Skeletal muscle cell (primary cell): ENCODE measurements at regions not wholly inside any gene's neighbourhood (a gene's known extent, or its start where the extent isn't known, plus 50 kb on each side); places are given as distances from the start of the nearest gene placed in this dataset.

ENCODE experiments used
- DNase-seq: peaks from one replicate; pipeline ENCODE4 v3.0.0-alpha.2; 2010; ENCODE audit warnings: low read depth
- H3K4me3 ChIP-seq: 2 replicates; pipeline ENCODE4 v1.5.1; 2011; ENCODE audit warnings: low read depth, mild to moderate bottlenecking, control low read depth, low read length, moderate library complexity

DNA sequence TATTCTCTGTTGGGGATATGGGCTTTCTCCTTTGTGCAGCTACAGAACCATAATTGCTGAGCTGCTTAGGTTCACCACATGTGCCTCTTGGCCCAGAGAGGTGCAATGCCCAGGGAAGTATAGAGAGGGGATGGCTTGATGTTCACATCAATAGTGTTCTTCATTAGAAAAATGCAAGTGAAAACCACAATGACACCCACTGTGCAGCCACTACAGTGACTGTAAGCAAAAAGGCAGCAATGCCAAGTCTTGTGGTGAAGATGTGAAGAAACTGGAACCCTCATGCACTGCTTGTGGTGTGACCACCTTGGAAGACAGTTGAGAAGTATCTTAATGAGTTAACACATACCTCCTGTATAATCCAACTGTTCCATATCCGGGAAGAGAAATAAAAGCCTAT lies 318.9 kb upstream of the ZMIZ1 start:
- no peak for DNase-seq

GRCh38 chr10:78750418-78750817 lies 318.3 kb upstream of the ZMIZ1 start:
- H3K4me3 ChIP-seq = no peak overlapping the region
- no peak for DNase-seq

More for the DNA sequence above, 318.9 kb upstream of the ZMIZ1 start:
- no peak overlapping the region for H3K4me3 ChIP-seq

GRCh38 chr10:78751716-78752115 lies 317.1 kb upstream of the ZMIZ1 start:
- DNase-seq = no peak
- no peak overlapping the region for H3K4me3 ChIP-seq

- no peak overlapping the region for H3K4me3 ChIP-seq
- no peak for DNase-seq
Observed at GRCh38 chr10:78752221-78752620, 316.5 kb upstream of the ZMIZ1 start.

- DNase-seq = no peak
- H3K4me3 ChIP-seq = no peak overlapping the region
Observed at GRCh38 chr10:78752708-78753107, 316.1 kb upstream of the ZMIZ1 start.

DNA sequence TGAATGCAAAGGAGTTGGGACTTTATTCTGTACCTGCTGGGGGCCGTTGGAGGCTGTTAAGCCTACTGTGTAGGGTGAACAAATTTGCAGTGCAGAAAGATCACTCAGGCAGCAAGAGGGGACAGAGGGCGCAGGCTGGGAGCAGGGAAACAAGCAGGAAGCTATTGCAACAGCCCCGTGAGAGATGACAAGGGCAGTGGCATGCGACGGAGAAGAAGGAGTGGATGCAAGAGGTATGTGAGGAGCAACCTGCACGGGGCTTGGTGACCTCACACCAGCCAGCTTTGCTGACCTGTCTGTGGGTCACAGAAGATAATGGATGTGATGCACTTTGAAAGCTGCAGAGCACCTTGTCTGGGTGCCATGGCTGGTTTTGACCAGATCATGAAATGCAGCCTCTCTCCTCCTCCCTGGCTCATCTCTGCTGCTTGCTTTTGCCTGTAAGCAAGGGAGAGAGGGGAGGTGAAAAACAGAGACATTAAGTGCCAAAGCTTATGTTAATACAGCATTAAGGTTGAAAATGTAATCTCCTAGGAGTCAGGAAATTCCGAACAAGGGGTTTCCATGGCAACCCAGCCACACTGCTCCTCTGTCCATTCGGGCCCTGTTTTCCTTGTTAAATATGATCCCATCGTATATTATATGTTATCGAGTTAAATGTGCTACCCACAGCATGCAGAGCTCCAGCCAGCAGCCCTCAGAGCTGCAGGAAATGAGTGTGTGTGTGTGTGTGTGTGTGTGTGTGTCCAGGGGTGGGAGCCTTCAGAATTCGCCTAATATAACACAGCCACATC lies 314.3 kb upstream of the ZMIZ1 start:
- no peak overlapping the region for H3K4me3 ChIP-seq
- DNase-seq = peak; percentile 67

GRCh38 chr10:78755063-78755701 lies 313.6 kb upstream of the ZMIZ1 start:
- no peak overlapping the region for H3K4me3 ChIP-seq
- no peak for DNase-seq

DNA sequence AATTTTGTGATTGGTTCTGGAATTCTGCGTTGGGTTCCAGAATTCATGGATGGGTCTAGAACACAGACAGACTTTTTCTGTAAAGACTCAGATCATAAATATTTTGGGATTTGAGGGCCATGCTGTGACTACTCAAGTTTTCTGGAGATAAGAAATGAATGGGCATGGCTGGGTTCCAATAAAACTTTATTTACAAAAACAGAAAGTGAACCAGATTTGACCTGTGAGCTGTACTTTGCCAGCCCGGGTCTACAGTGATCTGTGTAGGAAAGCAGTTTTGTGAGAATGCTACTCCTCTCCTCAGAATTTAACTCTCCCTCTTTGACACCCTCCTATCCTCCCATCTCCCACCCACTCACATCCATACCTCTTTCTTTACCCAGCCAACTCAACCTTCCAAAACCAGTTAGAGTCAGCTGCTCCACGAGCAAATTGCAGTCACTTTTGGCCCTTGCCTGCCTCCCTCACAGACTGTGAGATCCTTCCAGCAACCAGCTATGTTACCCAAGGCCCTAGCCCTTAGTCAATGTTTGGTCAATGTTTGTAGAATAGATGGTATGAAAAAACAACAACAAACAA lies 312.8 kb upstream of the ZMIZ1 start:
- no peak for DNase-seq
- no peak overlapping the region for H3K4me3 ChIP-seq

DNA sequence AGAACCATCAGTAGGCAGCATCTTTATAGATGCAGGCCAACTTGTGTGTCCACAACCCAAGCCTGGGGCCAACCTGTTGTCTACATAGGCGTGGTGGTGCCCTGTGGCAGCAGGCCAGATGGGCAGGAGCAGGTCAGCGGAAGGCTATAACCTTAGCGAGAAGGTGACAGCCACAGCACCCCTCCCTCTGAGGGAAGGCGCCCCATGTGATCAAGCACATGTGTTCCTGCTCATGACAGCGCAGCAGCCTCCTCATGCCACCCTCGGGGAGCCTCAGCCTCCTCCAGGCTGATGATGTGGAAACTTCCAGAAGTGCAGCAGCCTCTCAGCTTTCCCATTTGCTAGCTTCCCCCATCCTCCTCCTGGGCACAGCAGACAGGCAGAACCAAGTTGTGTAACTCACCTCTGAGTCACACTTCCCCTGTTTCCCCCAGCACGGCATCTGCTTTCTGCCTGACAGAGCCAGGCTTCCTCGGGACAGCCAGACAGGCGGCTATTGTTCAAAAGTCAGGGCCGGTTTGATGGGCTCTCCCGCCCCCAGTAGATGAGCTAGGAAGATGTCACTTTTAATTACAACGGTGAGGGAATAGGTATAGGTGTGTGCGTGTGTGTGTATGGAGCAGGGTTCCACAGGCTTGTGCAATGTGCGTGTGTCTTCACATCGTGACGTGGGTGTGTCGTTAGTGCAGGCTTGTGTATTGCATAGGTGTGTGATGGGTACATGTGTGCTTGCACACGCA lies 312.0 kb upstream of the ZMIZ1 start:
- DNase-seq = peak; percentile 93
- no peak overlapping the region for H3K4me3 ChIP-seq

GRCh38 chr10:78757344-78757925 lies 311.3 kb upstream of the ZMIZ1 start:
- no peak overlapping the region for H3K4me3 ChIP-seq

GRCh38 chr10:78758176-78758575 lies 310.6 kb upstream of the ZMIZ1 start:
- H3K4me3 ChIP-seq = no peak overlapping the region
- DNase-seq = no peak

More at GRCh38 chr10:78757344-78757925, 311.3 kb upstream of the ZMIZ1 start:
- DNase-seq = peak; percentile 67

DNA sequence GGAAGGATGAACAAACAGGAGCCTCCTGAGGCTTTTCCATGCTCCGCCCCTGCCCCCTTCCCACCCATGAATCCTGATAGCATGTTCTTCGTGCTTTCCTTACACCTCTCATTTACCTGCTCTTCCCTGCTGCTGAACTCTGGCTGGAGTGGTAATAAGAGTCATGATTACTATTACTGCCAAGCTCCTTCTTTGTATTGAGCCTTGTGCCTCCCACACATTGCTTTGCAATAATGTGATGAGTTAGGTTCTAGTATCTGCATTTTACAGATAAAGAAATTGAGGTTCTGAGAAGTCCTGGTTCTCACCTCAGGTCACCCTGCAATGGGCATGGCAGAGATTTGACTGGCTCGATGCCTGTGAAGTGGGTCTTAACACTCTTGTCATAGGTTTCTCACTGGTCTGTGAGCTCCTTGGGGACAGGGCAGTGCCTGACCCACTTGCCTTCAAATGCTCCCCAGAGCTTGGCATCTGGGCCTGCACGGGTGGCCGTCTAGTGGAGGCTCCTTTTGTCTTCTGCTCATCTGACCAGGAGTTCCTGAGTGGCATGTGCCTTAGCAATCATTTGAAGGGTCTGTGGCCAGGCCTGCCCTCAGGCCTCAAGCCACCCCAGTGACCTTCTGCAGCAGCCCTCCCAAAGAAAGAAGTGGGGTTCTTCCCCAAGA lies 309.2 kb upstream of the ZMIZ1 start:
- H3K4me3 ChIP-seq = no peak overlapping the region
- DNase-seq = no peak

DNA sequence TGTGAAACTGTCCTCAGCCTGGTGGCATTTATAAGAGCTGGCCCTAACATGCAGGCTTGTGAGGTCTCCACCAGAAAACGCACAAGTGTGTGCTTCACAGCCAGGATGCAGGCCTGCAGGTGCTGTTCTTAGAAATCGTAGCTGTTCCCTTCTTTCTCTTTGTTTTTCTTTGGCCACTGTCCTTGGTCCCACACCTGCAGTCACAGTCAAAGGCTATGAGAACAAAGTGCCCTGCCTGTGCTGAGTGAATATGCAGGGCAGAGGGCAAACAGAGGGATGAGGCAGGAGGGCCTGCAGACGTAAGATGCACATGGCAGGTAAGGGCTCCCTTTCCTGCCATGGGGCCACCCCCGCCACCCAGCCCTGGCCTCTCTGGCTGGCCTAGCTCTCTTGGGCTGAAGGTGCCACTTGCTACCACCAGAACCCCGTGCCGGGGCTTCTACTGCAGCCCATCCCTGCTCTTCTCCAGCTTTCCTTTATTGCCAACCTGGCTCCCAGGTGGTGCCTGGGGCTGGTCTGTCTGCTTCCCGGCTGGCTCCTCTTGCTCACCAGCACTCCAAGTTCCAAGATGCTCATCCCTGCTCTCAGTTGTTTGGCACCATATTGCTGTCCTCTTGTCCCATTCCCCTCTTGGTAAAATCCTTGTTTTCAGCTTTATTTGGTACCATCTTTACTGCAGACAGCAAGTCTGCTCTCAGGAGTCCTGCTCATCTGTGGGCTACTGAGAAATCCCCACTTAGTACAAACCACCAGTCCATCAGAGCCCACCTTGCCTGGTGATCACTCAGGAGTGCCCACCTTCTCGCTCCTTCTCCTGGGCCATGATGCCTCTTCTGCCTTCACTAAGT lies 308.1 kb upstream of the ZMIZ1 start:
- DNase-seq = no peak
- no peak overlapping the region for H3K4me3 ChIP-seq

GRCh38 chr10:78761311-78761781 lies 307.4 kb upstream of the ZMIZ1 start:
- no peak for DNase-seq

DNA sequence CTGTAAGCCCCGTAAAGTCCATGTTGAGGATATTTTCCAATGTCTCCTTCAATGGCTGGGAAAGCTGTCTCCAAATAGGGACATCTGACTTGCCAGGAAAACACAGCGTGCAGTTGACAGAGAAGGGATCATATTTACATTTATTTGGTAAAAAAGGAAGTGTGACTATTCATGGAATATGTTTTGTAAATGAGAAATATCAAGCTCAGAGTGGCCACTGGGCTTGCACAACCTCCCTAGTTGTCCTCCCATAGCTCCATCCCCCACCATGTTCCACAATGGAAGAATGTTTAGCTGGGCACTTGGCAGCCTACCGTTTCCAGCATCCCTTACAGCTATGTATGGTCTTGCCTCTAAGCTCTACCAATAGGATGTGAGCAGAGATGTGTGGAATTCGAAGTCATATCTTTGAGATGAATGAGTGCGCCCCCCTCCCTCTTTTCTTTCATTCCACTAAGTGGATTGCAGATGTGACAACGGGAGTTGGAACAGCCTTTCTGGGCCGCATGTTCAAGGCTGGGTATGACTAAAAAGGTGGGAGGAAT lies 306.6 kb upstream of the ZMIZ1 start:
- no peak overlapping the region for H3K4me3 ChIP-seq
- no peak for DNase-seq

More at GRCh38 chr10:78761311-78761781, 307.4 kb upstream of the ZMIZ1 start:
- H3K4me3 ChIP-seq = no peak overlapping the region

DNA sequence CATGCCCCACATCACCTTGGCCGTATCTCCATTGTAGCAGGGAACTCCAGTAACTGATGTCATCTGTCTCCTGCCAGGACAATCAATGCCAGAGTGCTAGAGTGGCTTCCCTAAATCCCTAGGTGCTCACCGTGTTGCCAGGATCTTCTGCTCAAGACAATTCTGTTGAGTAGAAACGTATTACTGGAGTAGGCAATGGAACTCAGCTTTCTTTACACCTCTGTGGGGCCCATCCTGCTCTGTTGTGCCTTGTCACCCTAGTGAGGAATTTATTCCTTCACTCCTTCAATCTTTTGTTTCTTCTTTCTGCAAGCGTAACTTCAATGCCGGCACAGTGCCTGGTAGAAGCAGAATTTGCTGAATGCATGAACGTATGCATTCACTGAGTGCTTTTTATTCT lies 305.5 kb upstream of the ZMIZ1 start:
- H3K4me3 ChIP-seq = no peak overlapping the region
- no peak for DNase-seq

DNA sequence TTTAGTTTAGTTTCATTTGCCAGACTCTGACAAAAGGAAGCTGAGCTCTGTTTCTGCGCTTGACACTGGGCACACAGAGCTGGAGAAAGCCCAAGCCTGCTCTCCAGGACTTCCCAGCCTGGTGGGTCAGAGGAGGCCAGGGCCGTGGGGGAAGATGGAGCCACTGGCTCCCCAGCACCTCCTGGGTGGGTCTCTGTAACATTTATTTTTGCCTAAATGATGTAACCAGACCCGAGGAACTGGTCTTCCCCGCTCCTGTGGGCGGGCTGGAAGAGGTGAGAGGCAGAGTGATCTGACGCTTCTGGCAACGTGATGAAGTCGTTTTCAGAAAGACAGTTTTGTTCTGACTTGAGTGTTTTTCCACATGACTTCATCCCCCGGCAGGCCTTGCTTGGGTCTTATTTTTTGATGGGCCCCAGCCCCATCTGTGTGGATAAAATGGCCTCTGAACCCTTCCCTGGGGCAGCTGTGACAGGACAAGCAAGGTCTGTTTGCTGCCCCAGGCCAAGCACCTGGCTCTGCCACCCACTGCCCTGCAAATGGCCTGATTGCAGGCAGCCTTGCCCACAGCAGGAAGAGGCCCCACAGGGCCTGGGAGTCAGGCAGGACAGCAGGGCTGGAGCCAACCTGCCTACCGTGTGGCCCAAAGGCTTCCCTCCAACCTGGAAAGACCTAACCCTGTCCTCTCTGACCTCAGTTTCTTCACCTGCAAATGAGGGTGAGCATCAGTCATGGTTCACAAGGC lies 304.9 kb upstream of the ZMIZ1 start:
- H3K4me3 ChIP-seq = no peak overlapping the region
- DNase-seq = no peak
